ENCODE measurements at regions not wholly inside any gene's neighbourhood (a gene's known extent, or its start where the extent isn't known, plus 50 kb on each side); places are given as distances from the start of the nearest gene placed in this dataset.
A peak's percentile ranks its signal among the peaks of the same experiment; 100 is the strongest.

DNA sequence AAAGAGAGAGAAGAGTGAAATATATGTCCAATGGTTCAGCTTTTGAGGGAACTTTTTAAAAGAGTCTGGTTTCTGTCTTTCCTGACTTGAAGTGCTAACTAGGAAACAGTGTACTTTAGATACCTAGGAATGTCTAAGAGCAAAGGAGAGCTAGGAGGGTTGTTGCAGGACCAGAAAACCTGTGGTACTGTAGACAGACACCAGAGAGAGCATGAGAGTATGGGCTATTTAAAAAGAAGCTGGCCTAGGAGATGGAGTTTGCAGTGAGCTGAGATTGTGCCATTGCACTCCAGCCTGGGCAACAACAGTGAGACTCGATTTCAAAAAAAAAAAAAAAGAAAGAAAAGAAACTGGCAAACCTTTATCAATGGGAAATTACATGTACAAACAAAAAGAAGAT is 223.9 kb downstream of the FAT4 start (continued):
- TF ChIP-seq ZMYM2 (CRISPR knock-in tag; IDR thresholded peaks at IDR 0.05) (no peak), ZNF777 (CRISPR knock-in tag; IDR thresholded peaks at IDR 0.05) (no peak), MED8 (CRISPR knock-in tag; IDR thresholded peaks at IDR 0.05; ENCODE audit: insufficient replicate concordance) (no peak), IRF2 (CRISPR knock-in tag; IDR thresholded peaks at IDR 0.05) (no peak), AGO2 (optimal IDR thresholded peaks at IDR 0.05; ENCODE audit: low read depth, low read length) (no peak), YEATS2 (CRISPR knock-in tag; IDR thresholded peaks at IDR 0.05; ENCODE audit: borderline replicate concordance) (no peak), ZNF160 (CRISPR knock-in tag; IDR thresholded peaks at IDR 0.05) (no peak)
- TF ChIP-seq, protein P1, sequence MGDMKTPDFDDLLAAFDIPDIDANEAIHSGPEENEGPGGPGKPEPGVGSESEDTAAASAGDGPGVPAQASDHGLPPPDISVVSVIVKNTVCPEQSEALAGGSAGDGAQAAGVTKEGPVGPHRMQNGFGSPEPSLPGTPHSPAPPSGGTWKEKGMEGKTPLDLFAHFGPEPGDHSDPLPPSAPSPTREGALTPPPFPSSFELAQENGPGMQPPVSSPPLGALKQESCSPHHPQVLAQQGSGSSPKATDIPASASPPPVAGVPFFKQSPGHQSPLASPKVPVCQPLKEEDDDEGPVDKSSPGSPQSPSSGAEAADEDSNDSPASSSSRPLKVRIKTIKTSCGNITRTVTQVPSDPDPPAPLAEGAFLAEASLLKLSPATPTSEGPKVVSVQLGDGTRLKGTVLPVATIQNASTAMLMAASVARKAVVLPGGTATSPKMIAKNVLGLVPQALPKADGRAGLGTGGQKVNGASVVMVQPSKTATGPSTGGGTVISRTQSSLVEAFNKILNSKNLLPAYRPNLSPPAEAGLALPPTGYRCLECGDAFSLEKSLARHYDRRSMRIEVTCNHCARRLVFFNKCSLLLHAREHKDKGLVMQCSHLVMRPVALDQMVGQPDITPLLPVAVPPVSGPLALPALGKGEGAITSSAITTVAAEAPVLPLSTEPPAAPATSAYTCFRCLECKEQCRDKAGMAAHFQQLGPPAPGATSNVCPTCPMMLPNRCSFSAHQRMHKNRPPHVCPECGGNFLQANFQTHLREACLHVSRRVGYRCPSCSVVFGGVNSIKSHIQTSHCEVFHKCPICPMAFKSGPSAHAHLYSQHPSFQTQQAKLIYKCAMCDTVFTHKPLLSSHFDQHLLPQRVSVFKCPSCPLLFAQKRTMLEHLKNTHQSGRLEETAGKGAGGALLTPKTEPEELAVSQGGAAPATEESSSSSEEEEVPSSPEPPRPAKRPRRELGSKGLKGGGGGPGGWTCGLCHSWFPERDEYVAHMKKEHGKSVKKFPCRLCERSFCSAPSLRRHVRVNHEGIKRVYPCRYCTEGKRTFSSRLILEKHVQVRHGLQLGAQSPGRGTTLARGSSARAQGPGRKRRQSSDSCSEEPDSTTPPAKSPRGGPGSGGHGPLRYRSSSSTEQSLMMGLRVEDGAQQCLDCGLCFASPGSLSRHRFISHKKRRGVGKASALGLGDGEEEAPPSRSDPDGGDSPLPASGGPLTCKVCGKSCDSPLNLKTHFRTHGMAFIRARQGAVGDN (CRISPR knock-in tag; IDR thresholded peaks at IDR 0.05) = no peak

GRCh38 chr4:125539691-125540090 is 224.9 kb downstream of the FAT4 start:
- H3K36me3 ChIP-seq (replicated peaks in 1 of 2; ENCODE audit: control insufficient read depth in 1 of 2, insufficient read depth in 2 of 2, low read length in 2 of 2) = no peaks in the 10 kb centered on the region
- no peak overlapping the region for H3K27ac ChIP-seq (ENCODE audit: extremely low read length, insufficient read depth, low read length)
- intact Hi-C loops (cut with micrococcal nuclease; ENCODE audit: unreplicated experiment) = no loop called here
- no TSS peak for BruUV-seq (replicated peaks)
- H3K4me2 ChIP-seq (ENCODE audit: low read depth, low read length) = no peak overlapping the region
- no peak for DNase-seq (ENCODE audit: low spot score)
- no peaks in the 10 kb centered on the region for H4K20me1 ChIP-seq (ENCODE audit: insufficient read depth, low read length)
- H3K4me3 ChIP-seq (replicated peaks in 1 of 3; ENCODE audit: insufficient read depth in 1 of 3, low read depth in 2 of 3, low read length in 3 of 3) = no peak overlapping the region
- TF ChIP-seq ONECUT2 (CRISPR knock-in tag; IDR thresholded peaks at IDR 0.05) (no peak), ZNF317 (CRISPR knock-in tag; IDR thresholded peaks at IDR 0.05) (peak; percentile 68; the same call in 1 of the 2 replicates)
- no peak overlapping the region for H3K9ac ChIP-seq (ENCODE audit: insufficient read depth, low read depth, low read length)
- in situ Hi-C loops (cut with HindIII; ENCODE audit: extremely low pct_ligation_motif_present, low pct_unique_long_range_greater_than_20kb) = no loop called here
- WGBS (ENCODE audit: low lambda C conversion rate) = 3% methylated on average over 2 of the region's 2 CpGs
- ATAC-seq = no peak
- H3K79me2 ChIP-seq (ENCODE audit: insufficient read depth, low read length) = no peaks in the 10 kb centered on the region
- no peaks in the 10 kb centered on the region for H3K27me3 ChIP-seq (ENCODE audit: control insufficient read depth in 1 of 2, insufficient read depth in 2 of 2, low read length in 2 of 2)
- CTCF ChIA-PET (ENCODE audit: low intra/inter-chr PET ratio, low total read pairs) = no interaction called here
- POLR2A ChIA-PET = no interaction called here
- no peaks in the 10 kb centered on the region for H3K4me1 ChIP-seq (ENCODE audit: insufficient read depth, low read length)
- no peak for FAIRE-seq
- no peaks in the 10 kb centered on the region for H3K9me3 ChIP-seq (ENCODE audit: low read length)
- no peak overlapping the region for H2AFZ ChIP-seq (ENCODE audit: low read length)
